Stimulated activated CD4-positive, alpha-beta T cell treated with anti-CD3 and anti-CD28 coated beads, Interleukin-4, amount 100 ng/mL, for 4 hours (primary cell): ENCODE measurements at regions not wholly inside any gene's neighbourhood (a gene's known extent, or its start where the extent isn't known, plus 50 kb on each side); places are given as distances from the start of the nearest gene placed in this dataset.
"Not testable (repeated sequence)": the region's sequence is repeated elsewhere in the genome, so short reads cannot be mapped to it uniquely, and the experiment has no call there.

Source experiments
- DNase-seq, 2 experiments: peaks; one replicate each; pipeline ENCODE4 v3.0.0-alpha.2; 2020

DNA sequence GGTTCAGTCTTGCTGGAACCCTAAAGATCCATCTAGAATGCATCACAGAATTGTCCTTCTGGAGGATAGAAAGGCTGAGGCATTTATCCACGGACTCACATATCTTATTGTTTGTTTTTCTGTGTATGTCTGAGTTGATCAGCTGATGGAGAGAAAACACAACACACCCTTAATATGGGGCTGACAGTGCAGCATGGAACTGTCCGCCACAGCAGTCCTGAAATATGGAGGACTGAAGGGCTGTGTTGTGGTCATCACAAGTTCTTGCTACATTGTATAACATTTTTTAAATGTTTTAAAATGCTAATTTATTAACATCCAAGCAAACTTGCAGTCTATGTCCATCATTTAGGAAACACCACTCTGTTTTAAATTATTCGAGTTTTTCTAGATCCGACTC is 448.9 kb upstream of the ERCC4 start:
- no peak for DNase-seq

DNA sequence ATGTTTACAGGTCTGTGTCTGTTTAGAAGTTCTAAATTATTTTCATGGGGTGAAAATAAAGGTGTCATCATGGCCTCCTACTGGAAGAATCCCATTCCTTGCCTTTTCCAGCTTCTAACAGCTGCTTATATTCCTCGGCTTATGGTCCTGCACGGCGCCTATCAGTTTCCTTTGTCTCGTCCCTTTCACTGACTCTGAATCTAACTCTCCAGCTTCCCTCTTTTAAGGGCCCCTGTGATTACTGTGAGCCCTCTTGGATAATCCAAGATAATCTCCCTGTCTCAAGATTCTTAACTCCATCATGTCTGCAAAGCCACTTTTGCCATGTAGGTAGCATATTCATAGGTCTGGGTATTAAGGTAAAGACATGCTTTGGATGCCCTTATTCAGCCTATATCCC is 441.0 kb upstream of the ERCC4 start:
- DNase-seq: no peak

DNA sequence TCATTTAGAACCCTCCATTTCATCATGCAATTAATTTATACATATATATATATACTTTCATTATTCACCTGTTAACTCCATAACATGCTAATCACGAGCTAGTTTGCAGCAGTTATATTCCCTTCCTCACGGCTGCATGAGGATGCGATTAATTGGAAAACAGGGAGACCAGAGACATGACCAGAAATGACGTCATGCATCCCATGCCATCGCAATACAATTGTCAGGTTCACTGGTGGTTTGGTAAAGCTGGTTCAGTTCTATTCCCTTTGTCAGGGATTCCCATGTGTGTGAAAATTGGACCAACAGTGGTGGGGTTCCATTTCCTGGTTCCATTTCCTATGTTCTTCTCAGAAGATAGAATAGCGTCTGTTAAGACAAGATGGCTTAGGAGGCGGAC is 440.4 kb upstream of the ERCC4 start:
- DNase-seq: no peak

DNA sequence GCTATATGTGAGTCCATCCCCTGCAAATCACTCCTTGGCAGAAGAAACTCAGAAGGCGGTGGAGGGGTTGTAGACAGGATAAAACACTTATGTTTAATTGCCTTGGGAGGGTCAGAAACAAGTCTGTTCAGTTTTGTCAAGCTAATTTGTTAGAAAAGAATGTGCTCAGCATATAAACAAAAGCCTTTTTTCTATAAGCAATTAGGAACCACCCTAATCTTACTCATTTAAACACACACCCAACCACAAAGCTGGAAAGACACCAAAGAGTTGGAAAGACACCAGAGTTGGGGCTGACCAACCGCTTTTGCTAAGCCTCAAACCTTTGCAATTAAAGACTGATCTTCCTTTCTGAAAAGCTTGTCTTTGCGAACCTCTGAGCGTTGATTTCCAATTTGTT is 439.2 kb upstream of the ERCC4 start:
- DNase-seq: no peak

DNA sequence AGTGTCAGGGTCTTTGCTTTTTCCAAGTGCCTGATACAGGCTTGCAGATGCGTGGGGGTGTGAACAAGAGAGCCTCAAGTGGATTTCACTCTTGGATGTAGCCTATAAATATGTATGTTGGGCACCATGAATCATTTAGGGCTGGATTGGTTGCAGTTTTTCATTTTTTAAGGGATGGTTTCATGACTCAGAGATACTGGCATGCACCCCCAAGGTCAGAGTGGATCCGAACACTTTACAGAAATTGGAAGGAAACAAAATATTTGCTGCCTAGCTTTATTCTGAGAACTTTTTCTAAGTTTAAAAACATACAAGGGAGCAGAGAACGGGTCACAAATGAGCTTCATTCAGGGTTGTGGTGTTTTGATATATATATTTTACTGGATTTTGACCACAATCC is 436.8 kb upstream of the ERCC4 start:
- DNase-seq: no peak

DNA sequence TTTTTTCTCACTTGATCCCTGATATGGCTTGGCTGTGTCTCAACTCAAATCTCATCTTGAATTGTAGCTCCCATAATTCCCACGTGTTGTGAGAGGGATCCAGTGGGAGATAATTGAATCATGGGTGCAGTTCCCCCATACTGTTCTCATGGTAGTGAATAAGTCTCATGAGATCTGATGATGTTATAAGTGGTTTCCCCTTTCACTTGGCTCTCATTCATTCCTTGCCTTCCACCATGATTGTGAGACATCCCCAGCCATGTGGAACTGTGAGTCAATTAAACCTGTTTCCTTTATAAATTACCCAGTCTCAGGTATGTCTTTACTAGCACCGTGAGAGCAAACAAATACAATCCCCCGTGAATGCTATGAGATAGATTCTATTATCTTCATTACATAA is 430.5 kb upstream of the ERCC4 start:
- not testable (repeated sequence) for DNase-seq

DNA sequence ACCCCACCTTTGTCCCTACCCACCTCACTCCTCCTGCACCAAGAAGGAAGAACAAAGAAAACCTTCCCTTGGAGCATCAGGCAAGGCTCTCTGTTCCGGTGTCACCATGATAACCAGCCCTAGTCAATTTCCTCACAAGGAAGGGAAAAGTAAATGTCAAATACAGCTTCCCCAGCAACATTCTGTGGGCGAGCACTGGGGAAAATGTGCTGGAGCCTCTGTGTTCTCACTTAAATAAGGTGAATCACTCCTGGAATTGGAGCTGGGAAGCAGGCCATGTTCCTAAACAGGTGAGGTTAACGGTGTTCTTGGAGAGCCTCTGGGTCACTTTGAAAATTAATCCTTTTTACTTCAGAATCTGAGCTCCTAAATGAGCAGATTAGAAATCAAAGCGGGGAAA is 427.9 kb upstream of the ERCC4 start:
- no peak for DNase-seq

DNA sequence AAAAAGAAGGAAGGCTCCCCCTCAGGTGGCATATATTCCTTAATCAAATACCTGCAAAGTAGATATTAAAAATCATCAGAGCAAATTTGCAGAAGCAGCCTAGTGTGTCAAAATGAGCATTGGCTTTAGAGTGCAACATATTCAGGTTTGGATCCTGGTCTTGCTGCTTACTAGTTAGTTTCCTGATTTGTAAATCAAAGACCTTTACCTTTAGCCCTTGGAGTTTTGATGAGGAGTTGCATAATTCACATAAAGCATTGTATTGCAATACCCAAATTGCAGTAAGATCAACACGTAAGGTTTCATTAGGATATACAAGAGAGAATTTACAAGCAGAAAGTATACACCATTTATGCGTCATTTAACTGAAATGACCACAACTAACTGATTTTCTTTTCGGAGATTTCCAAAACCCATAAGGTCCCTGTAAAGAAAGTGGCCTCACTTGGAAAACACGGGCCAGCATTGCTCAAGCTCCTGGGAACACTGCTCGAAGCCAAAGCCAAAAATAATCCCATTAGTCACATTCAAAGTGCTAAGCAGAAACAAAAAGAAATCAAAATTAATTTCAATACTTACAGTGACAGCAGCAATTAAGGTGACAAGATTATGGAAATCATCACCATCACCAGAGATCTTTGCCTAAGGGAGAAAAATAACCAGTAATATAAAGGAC is 415.9 kb upstream of the ERCC4 start:
- no peak for DNase-seq

DNA sequence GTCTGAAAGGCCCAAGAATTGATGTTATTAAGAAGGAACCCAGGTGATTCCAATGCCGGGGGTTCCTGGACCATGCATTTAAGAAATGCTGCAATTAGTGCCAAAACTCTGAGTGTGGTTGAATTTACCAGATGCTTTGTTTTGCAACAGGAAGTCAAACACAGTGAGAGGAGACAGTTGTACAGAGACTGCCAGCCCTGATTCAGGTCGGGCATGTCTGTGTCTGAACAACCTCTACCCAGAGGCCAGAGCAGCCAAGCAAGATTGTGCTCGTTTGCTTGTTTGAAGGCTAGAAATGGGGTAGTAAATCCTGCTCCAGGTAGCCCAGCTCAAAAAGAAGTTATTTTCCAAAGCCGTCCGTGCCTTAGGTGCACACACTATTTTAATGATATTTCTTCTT is 412.4 kb upstream of the ERCC4 start:
- DNase-seq: no peak

DNA sequence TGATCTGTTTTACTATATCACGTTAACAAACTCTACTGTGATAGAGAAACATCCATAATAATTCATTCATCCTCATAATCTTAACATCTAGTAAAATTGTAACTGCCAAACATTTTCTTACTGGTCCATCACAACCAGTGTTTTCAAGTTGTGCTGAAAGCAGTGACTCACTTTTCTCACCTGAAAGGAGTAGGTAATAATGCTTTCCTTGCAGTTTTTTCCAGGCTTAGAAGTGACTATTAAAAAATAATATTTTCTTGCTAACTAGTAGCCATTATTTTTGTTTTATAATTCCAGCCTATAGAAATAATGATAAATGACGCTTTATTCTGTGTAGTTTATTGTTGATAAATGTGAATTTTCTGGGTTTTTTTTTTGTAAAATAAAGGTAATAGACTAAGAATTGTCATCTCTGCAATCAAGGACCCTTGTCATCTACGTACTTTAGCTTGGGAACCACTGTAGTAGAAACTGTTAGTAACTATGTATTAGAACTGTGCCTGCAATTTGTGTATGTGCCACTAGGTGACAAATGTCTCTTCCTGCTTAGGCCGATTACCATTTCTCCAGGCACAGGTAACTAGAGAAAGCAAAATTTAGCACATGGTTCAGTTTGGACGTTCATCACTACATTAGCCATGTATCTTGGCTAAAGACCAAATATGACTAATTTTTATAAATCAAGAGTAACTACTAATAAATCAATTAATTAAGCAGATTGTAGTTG is 409.4 kb upstream of the ERCC4 start:
- DNase-seq: no peak

DNA sequence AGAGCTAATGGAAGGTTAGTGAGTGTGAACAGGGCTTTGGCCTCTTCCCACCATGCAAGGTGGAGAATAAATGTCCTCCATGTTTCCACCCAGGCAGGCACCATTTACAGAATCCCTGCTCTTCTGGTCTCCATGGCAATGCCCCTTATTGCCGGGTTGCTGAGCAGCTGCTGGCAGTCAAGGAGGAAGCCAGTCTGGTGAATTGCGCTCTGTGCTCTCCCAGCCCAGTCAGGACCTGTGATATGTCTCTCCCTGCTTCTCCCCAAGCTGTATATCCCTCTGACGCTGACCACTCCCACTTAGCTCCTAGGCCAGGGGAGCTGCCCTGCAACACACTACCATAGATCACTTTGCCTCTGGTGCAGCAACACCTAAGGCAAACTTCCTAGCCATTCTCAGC is 402.1 kb upstream of the ERCC4 start:
- no peak for DNase-seq

DNA sequence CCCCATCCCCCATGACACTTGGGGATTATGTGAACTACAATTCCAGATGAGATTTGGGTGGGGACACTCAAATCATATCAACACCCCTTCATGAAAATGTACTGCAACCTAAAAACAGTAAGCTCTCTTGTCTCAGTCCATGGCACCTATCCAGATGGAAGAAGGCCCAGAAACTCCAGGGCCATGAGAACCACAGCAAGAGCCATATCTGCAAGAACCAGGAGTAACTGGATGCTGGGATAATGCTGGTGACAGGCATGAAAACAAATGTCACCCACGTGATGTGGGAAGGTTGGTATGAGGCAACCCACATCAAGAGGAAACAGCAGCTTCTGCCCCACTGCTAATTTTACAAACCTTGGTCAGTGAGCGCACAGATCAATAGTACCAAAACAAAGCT is 400.1 kb upstream of the ERCC4 start:
- DNase-seq: no peak

DNA sequence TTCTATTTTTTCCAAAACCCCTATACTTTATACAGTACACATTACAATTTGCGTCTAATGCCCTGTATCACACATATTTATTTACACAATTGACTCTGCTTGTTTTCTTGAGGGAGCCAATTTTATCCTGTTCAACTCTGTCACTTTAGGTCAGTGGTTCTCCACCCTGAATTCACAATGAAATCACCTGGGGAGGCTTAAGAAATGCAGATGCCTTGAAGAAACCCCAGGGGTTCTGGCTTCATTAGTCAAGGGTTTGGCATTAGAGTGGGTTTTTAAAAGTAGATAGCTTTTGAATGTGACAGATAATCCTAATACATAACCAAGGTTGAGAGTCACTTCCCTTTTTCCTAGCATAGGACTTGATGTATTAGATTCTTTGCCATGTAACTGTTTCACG is 398.6 kb upstream of the ERCC4 start:
- DNase-seq: no peak

DNA sequence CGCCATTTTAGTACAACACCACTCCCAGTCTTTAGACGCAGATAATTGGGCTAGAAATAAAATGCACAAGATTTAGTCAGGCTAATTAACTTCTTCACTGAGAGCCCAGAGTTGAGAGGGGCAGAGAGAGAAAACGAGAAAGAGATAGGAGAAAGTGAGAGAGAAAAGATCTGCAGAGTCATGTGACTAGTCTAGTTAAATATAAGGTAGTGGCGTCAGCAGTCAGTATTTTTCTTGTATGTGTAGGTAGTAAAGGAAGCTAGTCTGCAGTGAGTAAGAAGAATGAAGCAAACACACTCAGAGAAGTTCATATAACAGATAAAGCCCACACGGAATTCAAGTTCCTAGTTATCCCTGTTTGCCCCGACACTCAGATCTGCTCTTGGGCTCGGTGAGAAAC is 392.6 kb upstream of the ERCC4 start:
- DNase-seq: no peak

DNA sequence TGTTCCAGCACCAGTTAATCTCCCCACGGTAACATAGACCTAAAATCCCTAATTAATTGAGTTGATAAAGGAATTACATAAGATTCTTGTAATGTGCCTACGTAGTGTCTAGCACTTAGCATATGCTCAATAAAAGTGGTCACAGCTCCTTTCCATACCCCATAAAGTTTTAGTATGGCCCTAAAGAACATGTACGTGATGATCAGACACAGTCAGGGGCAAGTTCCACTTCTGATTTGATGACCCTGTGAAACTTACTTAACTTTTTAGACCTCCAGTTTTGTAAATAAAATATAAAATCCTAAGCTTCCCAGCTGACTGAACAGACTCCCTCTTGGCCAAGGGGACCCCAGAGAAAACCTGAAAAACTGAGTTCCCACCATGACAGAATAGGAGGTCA is 391.3 kb upstream of the ERCC4 start:
- no peak for DNase-seq

DNA sequence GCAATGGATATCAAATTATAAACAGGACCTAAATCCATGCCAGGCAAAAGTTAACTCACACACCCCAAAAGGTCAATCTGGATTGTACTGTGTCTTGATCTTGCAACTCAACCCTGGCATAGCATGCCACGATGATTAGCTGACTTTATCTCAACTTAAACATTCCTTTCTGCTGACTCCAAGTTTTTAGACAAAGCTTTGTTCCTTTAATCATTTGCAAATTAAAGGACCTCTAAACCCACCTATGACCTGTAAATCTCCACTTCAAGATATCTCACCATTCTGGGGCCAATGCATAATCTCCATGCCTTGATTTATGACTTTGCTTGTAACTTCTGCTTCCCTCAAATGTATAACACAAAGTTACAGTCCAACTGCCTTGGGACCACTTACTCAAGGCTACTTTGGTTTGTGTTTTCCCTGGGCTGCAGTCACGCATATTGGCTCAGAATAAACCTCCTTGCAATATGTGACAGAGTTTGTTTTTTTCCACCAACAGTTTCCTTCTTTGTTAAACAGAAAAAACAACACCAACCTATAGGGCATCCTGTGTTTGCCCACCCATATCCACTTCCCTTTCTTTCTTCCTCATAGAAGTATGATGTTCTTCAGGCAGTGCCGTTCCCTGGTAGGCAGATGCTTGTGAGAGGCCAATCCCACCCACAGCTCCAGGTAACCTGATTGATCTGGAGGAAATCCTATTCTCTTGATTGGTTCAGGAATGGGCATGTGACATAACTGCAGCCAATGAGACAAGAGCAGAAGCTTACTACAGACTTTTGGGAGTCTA is 390.6 kb upstream of the ERCC4 start:
- DNase-seq: no peak

DNA sequence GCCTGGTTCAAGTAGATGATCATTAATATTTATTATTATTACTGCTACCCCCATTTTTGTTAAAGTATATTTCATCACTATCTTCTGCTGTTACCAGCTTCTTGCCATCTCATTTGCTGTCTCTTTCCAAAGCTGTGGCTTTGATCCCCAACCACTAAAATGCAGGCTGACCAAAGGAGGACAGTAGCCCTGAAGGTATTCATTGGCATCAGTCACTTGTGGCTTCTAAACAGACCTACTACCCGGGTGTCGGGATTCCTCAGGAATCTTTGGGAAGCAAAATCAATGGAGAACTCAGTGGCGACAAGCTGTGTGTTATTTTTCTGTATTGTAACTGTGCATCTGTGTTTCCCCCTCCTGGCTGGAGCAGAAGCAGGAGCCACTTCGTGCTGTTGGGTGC is 379.2 kb upstream of the ERCC4 start:
- DNase-seq: no peak

DNA sequence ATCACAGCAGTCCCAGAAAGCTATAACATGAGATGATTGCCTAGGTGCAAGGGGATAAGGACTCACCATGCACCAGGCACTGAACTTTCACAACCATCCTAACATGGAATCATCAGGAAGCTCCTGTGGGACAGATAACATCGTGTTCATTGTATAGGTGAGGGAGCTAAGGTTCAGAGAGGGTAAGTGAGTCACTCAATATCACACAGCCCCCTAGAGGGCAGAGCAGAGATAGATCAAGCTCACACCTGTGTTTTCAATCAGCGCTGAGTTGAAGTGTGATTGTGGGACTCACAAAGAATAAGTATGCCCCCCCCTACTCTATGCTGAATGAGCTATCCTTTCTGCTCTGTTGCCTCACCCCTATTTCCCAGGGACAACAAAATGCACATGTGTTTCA is 377.7 kb upstream of the ERCC4 start:
- no peak for DNase-seq

DNA sequence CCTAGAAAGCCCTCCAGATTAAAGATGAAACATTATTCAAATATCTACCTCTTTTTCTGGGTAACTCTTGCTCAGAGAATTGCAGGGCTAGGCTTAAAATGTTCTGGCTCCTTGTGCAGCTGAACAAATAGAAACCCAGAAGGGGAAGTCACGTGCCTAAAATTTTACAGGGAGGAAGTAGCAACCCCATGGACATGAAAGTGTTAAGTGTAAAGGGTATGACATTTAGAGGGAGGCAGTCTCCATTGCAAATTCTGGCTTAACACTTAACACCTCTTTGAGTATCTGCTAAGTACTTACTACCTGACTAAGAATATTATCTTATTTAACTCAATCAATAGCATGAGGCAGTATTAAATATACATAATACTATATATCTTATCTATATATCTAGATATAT is 376.1 kb upstream of the ERCC4 start:
- DNase-seq: no peak

DNA sequence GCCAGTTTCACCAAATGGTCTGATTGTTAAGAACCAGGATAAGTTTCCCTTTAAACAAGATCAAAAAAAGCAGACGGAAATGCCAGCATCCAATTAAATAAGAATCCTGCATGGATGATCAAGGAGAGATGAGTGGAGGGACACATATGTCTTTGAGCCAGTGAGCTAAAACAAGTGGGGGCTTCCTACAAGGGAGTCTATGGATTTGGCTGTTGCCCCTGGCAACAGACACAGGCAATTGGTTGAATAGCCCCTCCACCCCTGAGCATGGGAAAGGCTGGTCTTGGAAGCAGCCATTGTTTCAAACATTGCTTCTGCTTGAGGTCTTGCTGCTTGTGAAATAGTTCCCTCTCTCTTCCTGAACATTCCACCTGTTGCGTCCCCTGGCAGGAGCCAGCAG is 374.7 kb upstream of the ERCC4 start:
- DNase-seq: no peak

DNA sequence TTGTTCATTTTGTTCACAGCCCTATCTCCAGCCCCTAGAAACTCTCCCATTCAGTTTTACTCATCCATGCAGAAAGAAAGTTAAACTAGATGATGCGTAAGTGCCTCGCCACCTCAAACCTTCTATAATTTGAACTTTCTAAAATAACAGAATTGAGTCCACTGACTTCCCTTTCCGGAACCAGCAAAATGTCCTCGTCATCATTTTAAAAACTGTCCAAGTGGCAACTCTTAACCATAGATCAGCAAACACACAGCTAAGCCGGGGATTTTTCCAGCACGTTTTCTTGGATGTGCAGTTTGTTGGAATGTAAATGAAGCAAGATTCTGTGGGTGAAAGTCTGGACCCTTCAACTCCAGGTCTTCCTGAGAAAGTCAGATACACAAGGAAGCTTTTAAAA is 369.7 kb upstream of the ERCC4 start:
- no peak for DNase-seq

DNA sequence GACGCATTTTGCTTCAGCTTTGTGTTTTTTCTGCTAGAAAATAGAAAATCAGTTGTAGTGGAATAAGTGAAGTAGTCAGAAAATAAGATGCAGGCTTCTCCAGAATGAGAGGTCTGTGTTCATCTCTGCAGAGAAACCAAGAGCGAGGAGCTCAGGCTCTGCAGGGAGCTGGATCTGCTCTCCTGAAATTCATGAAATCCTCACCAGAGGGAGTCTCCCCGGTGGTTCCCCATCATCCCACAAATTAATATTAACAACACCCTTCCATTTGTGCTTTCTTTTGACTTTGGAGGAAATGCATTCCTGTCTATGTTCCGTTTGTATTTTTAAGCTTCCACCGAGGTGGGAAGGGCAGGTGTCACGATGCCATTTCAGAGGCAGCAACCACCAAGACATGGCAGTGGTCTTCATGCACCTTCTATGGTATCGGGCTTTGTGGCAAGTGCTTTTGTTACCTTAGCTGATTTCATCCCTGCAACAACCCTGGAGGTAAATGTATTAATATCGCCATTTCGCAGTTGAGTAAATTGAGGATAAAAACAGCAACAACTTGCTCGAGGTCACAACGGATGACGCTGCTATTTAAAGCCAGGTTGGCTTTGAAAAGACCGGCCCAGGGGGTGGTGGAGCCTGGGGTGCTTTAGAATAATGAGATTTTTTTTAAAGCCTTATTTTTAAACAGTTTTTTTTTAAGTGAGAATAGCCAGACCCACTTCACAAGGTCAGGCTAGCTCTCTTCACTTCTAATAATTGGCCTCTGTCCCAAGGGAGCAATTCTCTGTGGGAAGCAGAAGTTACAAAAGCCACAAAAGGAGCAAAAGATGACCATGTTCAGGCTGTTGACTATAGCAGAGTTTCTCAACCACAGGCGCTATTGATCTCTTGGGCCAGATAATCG is 367.6 kb upstream of the ERCC4 start:
- no peak for DNase-seq

DNA sequence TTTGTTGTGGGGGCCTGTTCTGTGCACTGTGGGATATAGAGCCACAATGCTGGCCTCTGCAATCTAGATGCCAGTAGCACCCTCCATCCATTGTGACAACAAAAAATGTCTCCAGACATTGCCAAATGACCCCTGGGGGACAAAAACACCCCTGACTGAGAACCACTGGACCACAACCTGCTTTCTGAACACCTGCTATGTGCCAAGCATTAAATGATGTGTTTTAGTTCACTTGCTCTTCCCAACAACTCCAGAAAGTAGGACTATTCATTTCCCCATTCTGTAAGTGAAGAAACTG is 367.0 kb upstream of the ERCC4 start:
- no peak for DNase-seq
